GM12878 (cell line): ENCODE measurements at regions not wholly inside any gene's neighbourhood (a gene's known extent, or its start where the extent isn't known, plus 50 kb on each side); places are given as distances from the start of the nearest gene placed in this dataset.

Experiments used
- ATAC-seq: fragments of 200-7000 bp; cut with Tn5 transposase; 3 replicates; pipeline ENCODE4 v1.9.1; 2020; ENCODE audit warnings: mild to moderate bottlenecking, moderate library complexity
- BruUV-seq: library from RNA; stranded (reverse); fragments of 400-500 nt; replicated peaks from 2 replicates; lab custom pipeline; 2021; lab: Mats Ljungman, UMichigan
- CTCF ChIA-PET: fragments of 300-600 bp; sonication (Branson Sonifier 250); formaldehyde crosslinking; extraction: SDS; loops from one replicate; lab custom pipeline; 2021; ENCODE audit warnings: inconsistent platforms; lab: Yijun Ruan, JAX
- POLR2A ChIA-PET: fragments of 350-600 bp; formaldehyde crosslinking; extraction: SDS; loops from one replicate; lab custom pipeline; 2021; ENCODE audit warnings: inconsistent platforms; lab: Charles Lee
- RAD21 ChIA-PET: fragments of 300-600 bp; sonication (Branson Sonifier 250); formaldehyde crosslinking; loops from one replicate; lab custom pipeline; 2023; ENCODE audit warnings: antibody characterized with exemption; ENCODE audit not compliant: unreplicated experiment; lab: Charles Lee
- SMC1A ChIA-PET: fragments of 300-600 bp; sonication (Branson Sonifier 250); formaldehyde crosslinking; loops from one replicate; lab custom pipeline; 2023; ENCODE audit not compliant: unreplicated experiment, uncharacterized antibody; lab: Charles Lee
- DNase-seq: peaks from one replicate; pipeline ENCODE4 v3.0.0-alpha.2; 2011; ENCODE audit warnings: low read depth, low spot score
- FAIRE-seq: peaks from 3 replicates; lab custom pipeline; 2011; peaks lifted over from hg19 to GRCh38; lab: Jason Lieb, UNC
- H2AFZ ChIP-seq: 2 replicates; pipeline ENCODE4 v1.6.0; 2011; ENCODE audit warnings: low read depth, low read length, control low read depth; ENCODE audit not compliant: control insufficient read depth
- H3K27ac ChIP-seq: 2 replicates; pipeline ENCODE4 v1.5.1; 2011; ENCODE audit warnings: control low read depth; ENCODE audit not compliant: control insufficient read depth, insufficient read depth
- H3K27me3 ChIP-seq, 2 experiments: replicated peaks in 1 of 2; 2 replicates each; pipeline versions ENCODE4 v1.6.0 to v1.6.1; 2011; ENCODE audit warnings: low read length in 1 of 2; ENCODE audit not compliant: control insufficient read depth in 2 of 2, insufficient read depth in 2 of 2
- H3K36me3 ChIP-seq, 2 experiments: 2 replicates each; pipeline ENCODE4 v1.5.1; 2011; ENCODE audit warnings: low read length in 1 of 2; ENCODE audit not compliant: control insufficient read depth in 2 of 2, insufficient read depth in 2 of 2
- H3K4me1 ChIP-seq: 2 replicates; pipeline ENCODE4 v1.6.1; 2011; ENCODE audit warnings: mild to moderate bottlenecking, low read length, moderate library complexity, mixed read lengths; ENCODE audit not compliant: control insufficient read depth, insufficient read depth
- H3K4me2 ChIP-seq: 2 replicates; pipeline ENCODE4 v1.6.0; 2011; ENCODE audit warnings: control low read depth; ENCODE audit not compliant: control insufficient read depth, insufficient read depth
- H3K4me3 ChIP-seq: fragments of 200-600 bp; sonication (generic); 2 replicates; pipeline ENCODE4 v1.5.1; 2016
- H3K79me2 ChIP-seq: 2 replicates; pipeline ENCODE4 v1.6.0; 2011; ENCODE audit warnings: low read length; ENCODE audit not compliant: control insufficient read depth, insufficient read depth
- H3K9ac ChIP-seq: 2 replicates; pipeline ENCODE4 v1.8.0; 2011; ENCODE audit warnings: low read length, control low read depth, mixed read lengths; ENCODE audit not compliant: control insufficient read depth, insufficient read depth
- H3K9me3 ChIP-seq: replicated peaks from 3 replicates; pipeline ENCODE4 v1.5.1; 2011; ENCODE audit warnings: mild to moderate bottlenecking, low read length; ENCODE audit not compliant: control insufficient read depth, insufficient read depth
- H4K20me1 ChIP-seq: 2 replicates; pipeline ENCODE4 v1.6.0; 2011; ENCODE audit not compliant: control insufficient read depth, insufficient read depth
- BACH1 ChIP-seq: fragments of 450-650 bp; IDR thresholded peaks from 2 replicates; pipeline ENCODE4 v1.6.1; 2017; ENCODE audit warnings: mild to moderate bottlenecking, borderline replicate concordance
- E2F8 ChIP-seq: fragments of 450-650 bp; IDR thresholded peaks from 2 replicates; pipeline ENCODE4 v1.6.1; 2018; ENCODE audit warnings: mild to moderate bottlenecking, low read depth, moderate library complexity; ENCODE audit not compliant: partially characterized antibody
- EP300 ChIP-seq, 2 experiments: fragments of 150-350 bp in 1 of 2; IDR thresholded peaks; 2 replicates each; pipeline ENCODE4 v1.6.1; 2011 to 2012; ENCODE audit warnings: low read depth in 2 of 2, low read length in 2 of 2, borderline replicate concordance in 1 of 2, improper control_type of control experiment in 1 of 2, inconsistent platforms in 1 of 2; ENCODE audit not compliant: control insufficient read depth in 1 of 2
- HSF1 ChIP-seq: fragments of 150-350 bp; IDR thresholded peaks from 2 replicates; pipeline ENCODE4 v1.6.1; 2014; ENCODE audit warnings: mild to moderate bottlenecking, low read depth, low read length
- LARP7 ChIP-seq: fragments of 450-650 bp; IDR thresholded peaks from 2 replicates; pipeline ENCODE4 v1.6.1; 2017; ENCODE audit warnings: mild to moderate bottlenecking
- MTA2 ChIP-seq: fragments of 450-650 bp; IDR thresholded peaks from 2 replicates; pipeline ENCODE4 v1.6.1; 2016; ENCODE audit warnings: low read depth, mild to moderate bottlenecking, moderate library complexity
- RCOR1 ChIP-seq: conservative IDR thresholded peaks from 2 replicates; pipeline ENCODE4 v1.6.1; 2012; ENCODE audit warnings: low read depth, low read length, improper control_type of control experiment
- SREBF1 ChIP-seq: IDR thresholded peaks from 2 replicates; pipeline ENCODE4 v1.6.1; 2012; ENCODE audit warnings: mild to moderate bottlenecking, low read length
- ZNF274 ChIP-seq: IDR thresholded peaks from one replicate; pipeline ENCODE4 v1.8.0; 2011; ENCODE audit not compliant: insufficient read length, insufficient read depth
- WGBS: methylation state at CpG from one replicate; pipeline ENCODE4 v1.1.6; 2016; ENCODE audit warnings: low lambda C conversion rate; ENCODE audit not compliant: insufficient replicate concordance, insufficient coverage; ENCODE audit errors: missing lambda C conversion rate; 5-methylcytosine and 5-hydroxymethylcytosine counted together
- in situ Hi-C: fragments of 300-500 bp; cut with MboI; formaldehyde crosslinking; loops from 9 replicates; pipeline ENCODE4 v1.14.3; 2018; ENCODE audit warnings: mixed read lengths
- intact Hi-C: fragments of 100-400 bp; cut with micrococcal nuclease; formaldehyde crosslinking; loops from one replicate; pipeline ENCODE4 v1.14.2; 2022; ENCODE audit not compliant: unreplicated experiment

GRCh38 chr7:94250987-94251386 lies 143.7 kb upstream of the COL1A2 start:
- no peaks in the 10 kb centered on the region for H4K20me1 ChIP-seq
- POLR2A ChIA-PET = no interaction called here
- RAD21 ChIA-PET = no interaction called here
- intact Hi-C loops (no loop called here), in situ Hi-C loops (no loop called here)
- TF ChIP-seq EP300 (IDR thresholded peaks at IDR 0.05; ENCODE audit: borderline replicate concordance in 1 of 2, control insufficient read depth in 1 of 2, low read depth in 2 of 2, low read length in 2 of 2) = no peak
- no peaks in the 10 kb centered on the region for H3K27me3 ChIP-seq
- no peak overlapping the region for H3K4me3 ChIP-seq
- H3K79me2 ChIP-seq = no peaks in the 10 kb centered on the region
- H3K36me3 ChIP-seq = no peaks in the 10 kb centered on the region
- no peak overlapping the region for H3K9ac ChIP-seq
- DNase-seq (no peak), FAIRE-seq (no peak), ATAC-seq (no peak)
- no peak overlapping the region for H3K4me2 ChIP-seq
- BruUV-seq = no TSS peak
- no peak overlapping the region for H2AFZ ChIP-seq
- CTCF ChIA-PET = no interaction called here
- H3K9me3 ChIP-seq = no peaks in the 10 kb centered on the region
- SMC1A ChIA-PET = no interaction called here
- 26% methylated on average over 1 of the region's 1 CpG for WGBS
- H3K4me1 ChIP-seq = no peaks in the 10 kb centered on the region
- no peak overlapping the region for H3K27ac ChIP-seq

- Histone ChIP-seq H3K4me3 (no peak overlapping the region), H3K4me2 (no peak overlapping the region), H3K27me3 (no peaks in the 10 kb centered on the region), H3K27ac (no peak overlapping the region), H3K79me2 (no peaks in the 10 kb centered on the region), H4K20me1 (no peaks in the 10 kb centered on the region), H2AFZ (no peak overlapping the region), H3K36me3 (no peaks in the 10 kb centered on the region), H3K4me1 (no peaks in the 10 kb centered on the region), H3K9me3 (no peaks in the 10 kb centered on the region), H3K9ac (no peak overlapping the region)
- no TSS peak for BruUV-seq
- in situ Hi-C loops (no loop called here), intact Hi-C loops (no loop called here)
- CTCF ChIA-PET = no interaction called here
- no peak for ATAC-seq
- WGBS = 0% methylated on average over 1 of the region's 1 CpG
- RAD21 ChIA-PET = no interaction called here
- DNase-seq = no peak
- TF ChIP-seq RCOR1 (no peak), ZNF274 (no peak), LARP7 (no peak), HSF1 (no peak), BACH1 (no peak), SREBF1 (no peak), E2F8 (no peak), MTA2 (no peak)
- no peak for FAIRE-seq
- SMC1A ChIA-PET = no interaction called here
- POLR2A ChIA-PET = no interaction called here
These were observed 142.6 kb upstream of the COL1A2 start for GRCh38 chr7:94252124-94252523.
